Upper lobe of right lung (tissue), 1 donor: ENCODE measurements at regions not wholly inside any gene's neighbourhood (a gene's known extent, or its start where the extent isn't known, plus 50 kb on each side); places are given as distances from the start of the nearest gene placed in this dataset.

Source experiments
- ATAC-seq: fragments of 200-7000 bp; cut with Tn5 transposase; one replicate; pipeline ENCODE4 v1.9.1; 2020; ENCODE audit warnings: mild to moderate bottlenecking, moderate library complexity
- DNase-seq: peaks from one replicate; pipeline ENCODE4 v3.0.0-alpha.2; 2020
- H3K27ac ChIP-seq: fragments of 200-600 bp; one replicate; pipeline ENCODE4 v1.8.0; 2022
- H3K27me3 ChIP-seq: fragments of 200-600 bp; one replicate; pipeline ENCODE4 v1.8.0; 2022; ENCODE audit warnings: mild to moderate bottlenecking
- H3K36me3 ChIP-seq: fragments of 200-600 bp; one replicate; pipeline ENCODE4 v1.8.0; 2022
- H3K4me1 ChIP-seq: fragments of 200-600 bp; one replicate; pipeline ENCODE4 v1.8.0; 2022
- H3K4me3 ChIP-seq: fragments of 200-600 bp; one replicate; pipeline ENCODE4 v1.8.0; 2022; ENCODE audit warnings: mild to moderate bottlenecking
- H3K9me3 ChIP-seq: fragments of 200-600 bp; one replicate; pipeline ENCODE4 v1.8.0; 2022
- CTCF ChIP-seq: fragments of 200-600 bp; IDR thresholded peaks from one replicate; pipeline ENCODE4 v1.8.0; 2022; ENCODE audit warnings: antibody characterized with exemption
- intact Hi-C: fragments of 100-400 bp; cut with DNase I; formaldehyde crosslinking; loops from one replicate; pipeline ENCODE4 v1.11.0; 2022
- donor health status: DM: no; HTN: yes; CAD: no; lungs with severe emphysema.

- H3K27ac ChIP-seq = no peak overlapping the region
- TF ChIP-seq CTCF = no peak
- H3K4me3 ChIP-seq = no peak overlapping the region
- H3K4me1 ChIP-seq = no peaks in the 10 kb centered on the region
- DNase-seq (no peak), ATAC-seq (no peak)
- no peaks in the 10 kb centered on the region for H3K36me3 ChIP-seq
- intact Hi-C loops = no loop called here
- H3K9me3 ChIP-seq = no peaks in the 10 kb centered on the region
- no peaks in the 10 kb centered on the region for H3K27me3 ChIP-seq
These were observed 318.2 kb upstream of the ONECUT1 start for GRCh38 chr15:53108319-53108718.

- Histone ChIP-seq H3K27ac (no peak overlapping the region), H3K9me3 (no peaks in the 10 kb centered on the region), H3K4me1 (no peaks in the 10 kb centered on the region), H3K27me3 (no peaks in the 10 kb centered on the region), H3K36me3 (no peaks in the 10 kb centered on the region), H3K4me3 (no peak overlapping the region)
- TF ChIP-seq CTCF = no peak
- intact Hi-C loops = no loop called here
- DNase-seq (no peak), ATAC-seq (no peak)
These were observed 317.7 kb upstream of the ONECUT1 start for GRCh38 chr15:53107855-53108254.

- intact Hi-C loops = no loop called here
- H3K27ac ChIP-seq = no peak overlapping the region
- no peaks in the 10 kb centered on the region for H3K36me3 ChIP-seq
- no peak overlapping the region for H3K4me3 ChIP-seq
- TF ChIP-seq CTCF = no peak
- DNase-seq = no peak
- no peaks in the 10 kb centered on the region for H3K4me1 ChIP-seq
- H3K9me3 ChIP-seq = no peaks in the 10 kb centered on the region
- no peak for ATAC-seq
- no peaks in the 10 kb centered on the region for H3K27me3 ChIP-seq
These were observed 316.6 kb upstream of the ONECUT1 start for GRCh38 chr15:53106505-53107286.

- H3K4me3 ChIP-seq = no peak overlapping the region
- intact Hi-C loops = no loop called here
- TF ChIP-seq CTCF = no peak
These were observed 312.3 kb upstream of the ONECUT1 start for GRCh38 chr15:53102483-53102882.

GRCh38 chr15:53080484-53080883, 290.3 kb upstream of the ONECUT1 start:
- Histone ChIP-seq H3K27ac (no peak overlapping the region), H3K4me1 (no peaks in the 10 kb centered on the region), H3K9me3 (no peaks in the 10 kb centered on the region), H3K27me3 (no peaks in the 10 kb centered on the region), H3K4me3 (no peak overlapping the region), H3K36me3 (no peaks in the 10 kb centered on the region)
- no peak for TF ChIP-seq CTCF
- intact Hi-C loops = no loop called here
- ATAC-seq = no peak
- DNase-seq = no peak

More at GRCh38 chr15:53102483-53102882, 312.3 kb upstream of the ONECUT1 start:
- Histone ChIP-seq H3K27ac (no peak overlapping the region), H3K4me1 (no peaks in the 10 kb centered on the region), H3K27me3 (no peaks in the 10 kb centered on the region), H3K9me3 (no peaks in the 10 kb centered on the region), H3K36me3 (no peaks in the 10 kb centered on the region)
- no peak for ATAC-seq
- DNase-seq = no peak
